ENCODE measurements at regions not wholly inside any gene's neighbourhood (a gene's known extent, or its start where the extent isn't known, plus 50 kb on each side); places are given as distances from the start of the nearest gene placed in this dataset.

DNA sequence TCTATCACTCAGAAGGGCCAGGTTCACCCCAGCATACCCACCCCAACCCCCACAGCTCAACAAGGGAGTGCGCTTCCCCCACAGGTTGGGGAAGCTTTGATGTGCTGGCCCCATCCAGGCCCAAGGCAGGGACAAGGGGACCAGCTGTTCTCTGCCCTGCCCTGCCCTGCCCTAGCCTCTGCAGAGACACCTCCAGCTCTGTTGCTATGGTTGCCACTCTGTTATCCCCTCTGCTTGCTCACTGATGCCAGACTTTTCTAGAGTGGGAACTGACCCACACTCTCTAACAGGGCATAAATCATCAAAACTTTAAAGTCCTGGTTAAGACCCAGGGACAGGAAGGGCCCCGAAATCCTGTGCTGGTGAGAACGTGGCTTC, 50.4 kb upstream of the ENPP7 start:
- DNase-seq, result no peak

- DNase-seq, result no peak
Observed at GRCh38 chr17:79679631-79680317, 51.0 kb upstream of the ENPP7 start.

DNA sequence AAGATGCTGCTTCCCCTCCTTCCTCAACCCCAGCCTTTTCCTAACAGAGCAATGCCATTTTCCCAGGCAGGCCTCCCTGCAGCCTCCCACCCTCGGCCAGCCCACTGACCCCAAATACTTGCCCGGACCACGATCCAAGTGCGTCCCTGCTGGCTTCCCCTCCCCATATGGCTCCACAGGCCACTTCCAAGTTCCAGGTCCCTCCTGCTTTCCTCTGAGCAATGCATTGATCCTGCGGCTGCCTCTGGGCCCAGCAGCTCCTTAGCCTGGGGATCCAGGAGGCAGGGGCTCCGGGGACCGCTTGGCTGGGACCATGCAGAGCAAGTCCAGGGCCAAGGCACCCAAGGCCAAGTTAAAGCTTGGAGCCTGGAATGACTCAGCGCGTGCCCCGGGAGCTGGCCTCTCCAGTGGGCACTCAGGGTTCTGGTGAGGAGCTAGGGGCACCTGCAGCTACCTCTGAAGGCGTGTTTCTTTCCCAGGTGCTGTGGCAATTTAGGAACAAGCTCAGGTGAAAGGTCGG, 51.9 kb upstream of the ENPP7 start:
- no peak for DNase-seq

DNA sequence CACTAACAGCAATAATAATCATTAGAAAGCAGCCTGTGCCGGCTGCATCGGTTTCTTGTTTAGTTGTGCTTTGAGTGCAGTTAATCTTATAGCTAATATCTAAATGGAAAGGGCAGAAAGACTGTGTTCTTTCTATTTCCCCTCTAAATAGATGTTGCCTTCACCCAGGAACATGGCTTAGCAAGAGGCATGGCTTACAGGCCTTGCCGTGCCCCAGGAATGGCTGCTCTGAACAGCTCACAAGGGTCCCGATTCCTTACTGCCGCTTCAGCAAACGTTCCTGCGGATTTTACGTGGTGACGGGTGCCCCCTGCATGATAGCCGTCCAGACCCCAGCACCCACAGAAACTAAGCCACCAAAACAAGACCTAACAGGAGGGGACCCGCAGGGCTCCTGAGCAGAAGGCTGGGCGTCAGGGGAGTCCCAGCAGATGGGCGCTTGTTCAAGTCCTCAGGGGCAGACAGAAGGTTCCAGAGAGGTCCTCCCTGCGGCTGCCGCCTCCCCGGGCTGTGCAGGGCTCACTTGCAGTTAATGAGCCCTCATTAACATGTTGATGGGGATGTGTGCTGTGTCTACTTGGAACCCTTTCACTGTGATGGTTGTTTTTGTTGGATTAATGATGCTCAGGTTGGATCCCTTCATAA, 52.5 kb upstream of the ENPP7 start:
- no peak for DNase-seq

DNA sequence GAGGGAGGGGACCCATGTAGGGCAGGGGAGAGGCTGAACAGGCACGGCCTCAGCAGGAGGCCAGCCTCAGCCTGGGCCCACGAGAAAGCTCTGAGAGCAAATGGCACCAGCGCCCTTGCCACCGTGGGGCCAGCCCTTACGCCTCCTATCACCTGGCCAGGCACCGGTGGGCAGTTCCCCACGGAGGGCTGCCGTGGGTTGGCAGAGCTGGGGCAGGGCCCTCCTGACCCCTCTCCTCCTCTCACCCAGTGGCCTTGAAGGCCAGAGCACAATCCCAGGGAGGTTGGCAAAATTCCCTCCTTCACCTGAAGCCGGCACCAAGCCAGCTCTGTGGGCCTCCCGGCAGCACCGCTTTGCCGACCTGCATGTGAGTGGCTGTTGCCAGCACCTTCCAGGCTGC, 53.1 kb upstream of the ENPP7 start:
- DNase-seq, result no peak

- no peak for DNase-seq
Observed at GRCh38 chr17:79676796-79677195, 53.9 kb upstream of the ENPP7 start.

- no peak for DNase-seq
Observed at GRCh38 chr17:79675413-79675725, 55.4 kb upstream of the ENPP7 start.

DNA sequence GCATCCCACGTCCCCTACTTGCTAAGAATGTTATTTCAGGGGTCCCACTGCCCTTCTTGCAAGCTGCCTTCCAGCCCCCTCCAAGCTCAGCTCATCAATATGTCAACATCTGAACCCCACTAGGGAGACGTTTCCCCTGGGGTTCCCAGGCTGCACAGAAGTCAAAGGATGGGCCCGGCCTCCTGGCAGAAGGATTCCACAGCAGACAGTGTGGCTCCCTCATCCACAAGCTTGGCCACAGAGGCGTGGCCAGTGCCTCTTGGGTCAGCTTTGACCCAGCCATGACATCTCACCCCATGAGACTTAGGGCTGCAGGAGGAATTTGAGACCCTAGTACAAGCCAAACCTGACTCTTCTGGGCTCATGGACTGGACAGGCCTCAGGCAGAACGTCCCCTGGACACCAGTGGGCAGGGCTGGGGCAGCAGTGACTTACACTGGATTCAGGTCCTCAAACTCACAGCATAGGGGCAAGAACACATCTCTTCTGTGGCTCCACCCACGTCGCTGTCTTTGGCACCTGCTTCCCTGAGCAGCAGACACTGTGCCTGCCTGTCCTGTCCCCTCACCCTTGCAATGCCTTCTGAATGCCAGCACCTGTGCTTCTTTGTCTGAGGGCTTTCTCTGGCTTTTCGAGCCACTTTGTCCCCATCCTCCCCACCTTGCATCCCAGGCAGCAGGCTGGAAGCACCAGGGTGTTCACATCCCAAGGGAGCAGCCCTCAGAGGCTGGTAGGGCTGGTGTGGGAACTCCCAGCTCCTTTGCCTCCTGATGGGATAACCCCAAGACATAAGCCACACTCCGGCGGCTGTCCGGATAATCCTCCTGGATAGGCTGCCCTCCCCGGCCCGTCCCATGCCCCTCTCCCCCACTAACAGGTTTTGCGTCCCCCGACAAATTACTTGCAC, 56.0 kb upstream of the ENPP7 start:
- DNase-seq, result no peak

DNA sequence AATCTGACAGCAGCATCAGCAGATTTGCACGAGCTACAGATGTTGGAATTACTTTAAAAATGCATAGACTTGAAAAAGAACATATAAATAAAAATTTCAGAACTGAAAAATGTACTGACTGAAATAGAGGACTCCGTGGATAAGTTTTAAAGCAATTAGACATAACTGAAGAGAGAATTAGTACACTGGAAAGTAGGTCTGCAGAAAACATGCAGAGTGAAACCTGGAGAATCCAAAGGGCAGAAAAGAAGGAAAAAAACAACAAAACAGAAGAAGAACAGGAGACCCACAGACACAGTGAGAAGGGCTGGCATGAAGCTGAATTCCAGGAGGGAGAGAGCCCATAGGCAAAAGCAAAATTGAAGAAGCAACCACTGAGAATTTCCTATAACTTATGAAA, 57.2 kb upstream of the ENPP7 start:
- no peak for DNase-seq

GRCh38 chr17:79672496-79672895, 58.2 kb upstream of the ENPP7 start:
- no peak for DNase-seq

DNA sequence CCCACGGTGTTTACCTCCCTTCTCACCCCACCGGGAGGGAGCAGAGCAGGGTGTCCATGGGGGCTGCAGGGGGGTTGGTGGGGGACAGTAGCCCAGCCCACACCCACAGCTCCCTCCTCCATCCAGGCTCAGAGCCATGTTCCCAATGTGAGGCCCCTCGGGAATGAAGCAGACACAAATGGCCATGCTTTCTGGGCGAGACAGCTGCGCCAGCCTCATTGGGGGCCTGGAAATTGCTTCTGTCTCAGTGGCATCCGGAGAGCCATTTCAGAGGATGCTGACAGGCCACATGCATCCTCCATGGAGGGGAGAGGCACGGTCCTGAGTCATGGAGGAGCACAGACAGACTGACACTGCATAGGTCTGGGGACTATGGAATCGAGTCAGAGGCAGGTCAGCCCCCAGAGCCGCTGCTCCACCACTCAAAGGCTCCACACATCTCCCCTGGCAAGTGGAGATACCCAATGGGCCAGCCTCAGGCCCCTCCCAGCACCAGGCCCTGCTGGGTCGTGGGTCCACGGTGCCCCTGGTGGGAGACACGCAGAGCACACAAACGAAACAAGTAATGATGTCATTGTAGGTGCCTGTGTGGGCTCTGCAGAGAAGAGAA, 59.6 kb upstream of the ENPP7 start:
- peak; percentile 22 for DNase-seq

- peak; percentile 84 for DNase-seq
Observed at GRCh38 chr17:79670537-79671084, 59.8 kb upstream of the RBFOX3 start.

DNA sequence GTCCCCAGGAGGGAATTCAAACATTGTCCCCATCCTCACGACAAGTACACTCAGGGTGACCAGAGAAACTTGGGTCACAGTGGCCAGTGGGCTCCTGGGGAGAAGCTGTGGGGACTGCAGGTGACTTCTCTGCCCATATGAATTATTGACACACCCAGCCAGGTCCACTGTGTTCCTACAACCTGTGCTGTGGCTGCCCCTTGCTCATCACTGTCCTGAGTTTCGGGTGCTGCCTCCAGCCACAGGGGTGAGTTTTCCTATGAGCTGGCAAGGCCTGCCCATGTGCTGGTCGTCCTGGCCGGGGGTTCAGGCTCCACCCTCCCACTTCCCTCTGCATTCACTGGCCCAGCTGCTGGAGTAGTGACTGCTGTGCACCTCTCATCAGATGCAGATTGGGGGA, 59.0 kb upstream of the RBFOX3 start:
- DNase-seq, result no peak

DNA sequence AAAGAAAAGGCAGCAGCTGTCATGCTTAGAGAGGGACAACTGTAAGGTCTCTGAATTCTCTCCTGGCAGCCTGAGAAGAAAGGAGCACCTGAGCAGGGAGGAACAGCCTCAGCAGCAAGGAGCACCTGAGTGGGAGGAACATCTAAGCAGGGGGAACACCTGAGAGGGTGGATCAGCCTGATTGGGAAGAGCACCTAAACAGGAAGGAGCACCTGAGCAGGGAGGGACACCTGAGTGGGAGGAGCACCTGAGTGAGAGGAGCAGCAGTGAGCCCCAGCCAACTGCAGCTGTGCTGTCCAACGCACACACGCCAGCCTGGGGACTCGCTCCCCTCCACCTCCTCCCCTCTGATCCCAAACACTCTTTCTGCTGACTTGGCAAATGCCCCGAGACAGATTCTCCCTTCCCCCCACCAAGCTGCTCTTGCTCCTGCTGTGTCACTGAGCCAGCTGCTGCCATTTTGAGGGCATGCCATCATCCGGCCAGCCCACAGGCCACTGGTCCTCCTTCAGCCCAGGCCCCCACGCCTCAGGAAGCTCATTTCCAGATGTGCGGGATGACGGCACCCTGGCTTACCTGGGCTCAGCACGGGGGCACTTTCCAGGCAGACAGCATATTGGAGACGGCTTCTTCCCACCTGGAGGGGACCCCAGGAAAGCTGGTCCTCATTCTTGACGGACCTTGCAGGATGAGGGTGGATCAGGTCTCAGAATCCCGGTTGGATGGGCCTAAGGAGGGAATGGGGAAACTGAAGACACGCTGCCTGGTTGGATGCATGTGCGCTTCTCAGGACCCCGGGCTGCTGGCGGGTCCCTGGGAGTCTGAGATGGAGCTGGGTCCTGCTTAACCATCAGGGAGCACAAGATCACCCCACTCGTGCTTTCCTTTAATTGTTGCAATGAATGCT, 57.7 kb upstream of the RBFOX3 start:
- DNase-seq, result peak; percentile 60

DNA sequence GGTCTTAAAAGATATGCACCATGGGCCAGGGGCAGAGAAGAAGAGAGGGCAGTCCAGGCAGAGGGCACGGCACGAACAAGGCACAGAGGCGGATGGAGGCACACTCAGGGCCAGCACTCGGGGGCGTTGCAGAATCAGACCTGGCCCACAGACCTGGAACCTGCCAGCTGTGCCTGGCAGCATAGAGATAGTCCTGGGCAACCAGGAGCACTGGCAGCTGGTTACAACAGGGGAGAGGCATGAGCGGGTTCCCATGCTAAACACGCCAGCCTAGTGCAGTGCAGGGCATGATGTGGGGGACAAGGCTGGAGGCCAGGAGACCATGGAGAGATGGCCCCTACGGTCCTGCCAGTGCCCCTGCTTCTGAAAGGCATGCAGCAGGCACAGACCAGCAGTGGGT, 56.9 kb upstream of the RBFOX3 start:
- no peak for DNase-seq

DNA sequence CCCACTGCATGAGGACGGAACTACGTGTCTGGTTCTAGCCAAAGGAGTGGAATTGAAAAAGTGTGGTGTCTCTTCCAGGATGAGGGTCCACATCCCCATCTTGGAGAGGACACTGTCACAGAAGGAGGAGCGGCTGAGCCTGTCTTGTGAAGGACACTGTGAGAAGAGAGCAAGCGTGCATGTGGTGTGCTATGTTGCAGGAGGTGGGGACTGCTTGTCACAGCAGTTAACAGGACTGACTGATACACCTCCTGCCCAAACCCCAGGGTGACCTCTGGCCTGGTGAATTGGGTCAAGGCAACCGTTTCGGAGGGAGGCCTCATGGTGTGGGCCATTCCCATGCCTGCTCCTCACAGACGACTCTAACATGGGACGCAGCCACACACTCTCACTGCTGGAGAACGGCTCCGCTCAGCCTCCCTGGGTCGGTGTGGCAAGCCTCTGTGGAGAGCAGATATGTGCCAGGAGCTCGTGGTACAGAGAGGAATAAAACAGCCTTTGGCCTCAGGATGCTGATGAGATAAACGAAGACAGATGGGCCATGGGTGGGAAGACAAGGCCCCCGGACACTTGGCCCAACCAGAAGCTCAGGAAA, 56.4 kb upstream of the RBFOX3 start:
- no peak for DNase-seq

DNA sequence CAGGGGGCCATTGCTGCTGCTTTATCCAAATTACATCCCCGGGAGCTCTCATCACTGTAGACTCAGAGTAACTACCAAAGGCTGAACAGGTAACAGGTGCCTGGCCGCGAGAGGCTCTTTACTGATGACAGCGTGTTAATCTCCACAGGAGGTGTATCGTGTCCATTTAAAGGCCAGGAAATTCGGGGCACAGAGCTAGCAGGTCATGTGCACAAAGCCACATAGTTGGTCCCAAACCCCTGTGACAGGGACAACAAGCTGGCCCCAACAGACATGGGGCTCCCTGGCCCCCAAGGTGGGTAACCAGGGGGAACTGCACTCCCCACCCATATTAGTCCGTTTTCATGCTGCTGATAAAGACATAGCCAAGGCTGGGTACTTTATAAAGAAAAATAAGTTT, 55.3 kb upstream of the RBFOX3 start:
- no peak for DNase-seq

- no peak for DNase-seq
Observed at GRCh38 chr17:79664930-79665737, 54.3 kb upstream of the RBFOX3 start.

DNA sequence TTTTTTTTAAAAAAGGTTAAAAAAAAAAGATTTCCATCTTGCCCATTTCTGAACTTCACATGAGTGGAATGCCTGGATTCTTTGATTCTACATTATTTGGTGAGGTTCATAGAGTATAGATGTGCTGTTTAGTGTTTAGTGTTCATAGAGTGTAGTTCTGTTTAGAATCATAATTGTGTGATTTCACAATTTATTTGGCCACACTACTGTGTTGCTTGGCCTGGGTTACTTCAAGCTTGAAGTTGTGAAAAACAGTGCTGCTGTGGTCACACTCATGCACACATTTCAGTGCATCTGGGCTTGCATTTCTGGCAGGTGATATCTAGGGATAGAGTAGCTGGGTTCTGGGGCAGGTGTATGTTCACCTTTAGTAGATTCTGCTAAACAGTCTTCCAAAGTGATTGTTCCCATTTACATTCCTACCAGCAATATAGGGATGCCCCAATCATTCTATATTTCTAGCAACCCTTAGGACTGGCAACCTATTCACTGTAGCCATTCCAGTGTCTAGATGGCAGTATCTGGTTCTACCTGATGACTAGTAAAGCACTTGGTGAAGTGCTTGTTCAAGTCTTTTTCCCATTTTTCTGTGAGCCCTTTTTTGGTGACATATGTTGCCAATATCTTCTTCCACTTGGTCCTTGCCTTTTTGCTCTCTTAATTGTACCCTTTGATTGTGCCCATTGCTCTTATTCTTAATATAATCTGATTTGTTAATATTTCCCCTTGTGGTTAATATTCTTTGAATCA, 50.6 kb upstream of the RBFOX3 start:
- no peak for DNase-seq
